Superior temporal gyrus (tissue), 1 donor: ENCODE measurements at regions not wholly inside any gene's neighbourhood (a gene's known extent, or its start where the extent isn't known, plus 50 kb on each side); places are given as distances from the start of the nearest gene placed in this dataset.
A peak's percentile ranks its signal among the peaks of the same experiment; 100 is the strongest.
"Not testable (repeated sequence)": the region's sequence is repeated elsewhere in the genome, so short reads cannot be mapped to it uniquely, and the experiment has no call there.

ENCODE experiments used
- DNase-seq: peaks from one replicate; pipeline ENCODE4 v3.0.0-alpha.2; 2016; ENCODE audit errors: extremely low spot score

GRCh38 chr6:96276305-96276704 is 245.3 kb upstream of the UFL1 start:
- no peak for DNase-seq

DNA sequence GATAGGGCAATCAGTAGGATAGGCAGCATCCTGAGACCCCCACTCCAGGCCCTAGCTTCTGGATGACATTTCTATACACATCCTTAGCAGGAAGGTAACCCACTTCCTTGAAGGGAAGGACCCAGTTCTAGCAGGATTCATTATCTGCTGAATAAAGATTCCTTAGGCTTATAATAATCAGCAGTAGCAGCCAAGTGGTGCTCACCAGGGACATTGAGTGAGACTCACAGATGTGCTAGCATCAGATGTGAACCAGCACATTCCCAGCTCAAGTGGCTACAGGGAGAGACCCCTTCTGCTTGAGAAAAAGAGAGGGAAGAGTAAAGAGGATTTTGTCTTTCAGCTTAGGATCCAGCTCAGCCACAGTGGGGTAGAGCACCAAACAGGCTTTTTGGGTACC is 244.8 kb upstream of the UFL1 start:
- DNase-seq: no peak

DNA sequence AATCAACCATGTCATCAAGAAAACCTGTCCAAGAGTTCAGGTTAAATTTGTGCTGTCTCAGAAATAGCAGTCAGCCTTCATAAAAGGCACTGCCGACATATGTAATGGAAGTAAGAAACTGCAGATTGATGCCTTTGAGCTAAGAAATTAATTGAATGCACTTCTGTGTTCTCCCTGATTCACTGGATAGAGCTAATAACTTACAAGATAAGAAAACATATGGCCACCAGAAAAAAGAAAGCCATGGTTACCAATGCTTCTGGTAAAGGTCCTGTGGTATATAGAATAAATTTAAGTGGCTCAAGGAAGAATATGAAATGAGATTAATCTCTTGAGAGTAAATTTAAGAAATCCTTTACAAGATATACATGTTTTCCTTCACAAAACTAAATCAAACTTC is 242.5 kb upstream of the UFL1 start:
- DNase-seq: no peak

- no peak for DNase-seq
These were observed 235.1 kb upstream of the UFL1 start for GRCh38 chr6:96286503-96286902.

- no peak for DNase-seq
These were observed 222.1 kb upstream of the UFL1 start for GRCh38 chr6:96299525-96299924.

- DNase-seq: no peak
These were observed 220.6 kb upstream of the UFL1 start for GRCh38 chr6:96301023-96301422.

DNA sequence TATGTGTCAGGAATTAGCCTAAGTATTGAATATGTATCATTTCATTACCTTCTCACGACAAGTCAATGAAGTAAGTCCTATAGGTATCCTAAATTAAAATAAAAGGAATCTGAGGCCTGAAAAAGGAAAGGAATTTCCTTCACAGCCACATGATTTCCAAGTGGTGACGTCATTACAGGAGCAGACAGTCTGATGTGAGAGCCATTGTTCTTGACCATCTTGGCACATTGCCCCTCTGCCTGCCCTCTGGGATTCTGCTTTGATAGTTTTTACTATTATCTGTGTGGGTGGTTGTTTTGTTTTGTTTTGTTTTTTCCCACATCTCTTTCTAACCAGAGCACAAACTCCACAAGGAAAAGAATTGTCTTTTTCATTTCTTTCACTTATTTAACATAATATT is 219.8 kb upstream of the UFL1 start:
- peak; percentile 35 for DNase-seq

GRCh38 chr6:96302991-96303390 is 218.6 kb upstream of the UFL1 start:
- no peak for DNase-seq

DNA sequence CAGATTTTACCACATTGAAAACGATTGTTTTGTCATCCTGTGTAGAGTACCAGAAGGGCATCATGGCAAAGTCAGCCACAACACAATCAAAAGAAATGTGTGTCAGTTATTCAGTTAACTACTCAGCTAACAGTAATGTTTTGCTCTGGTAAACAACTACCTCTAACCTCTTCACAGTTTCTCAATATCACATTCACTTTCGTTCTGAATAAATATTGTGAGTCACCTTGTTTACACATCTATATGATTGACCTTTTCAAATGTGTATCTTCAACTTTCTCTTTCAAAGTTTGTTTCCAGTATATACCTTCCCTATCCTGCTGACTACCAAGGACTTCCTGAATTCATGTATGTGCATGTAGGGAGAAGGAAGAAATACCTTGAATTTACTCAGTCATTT is 216.6 kb upstream of the UFL1 start:
- DNase-seq: no peak

GRCh38 chr6:96330884-96331283 is 190.7 kb upstream of the UFL1 start:
- DNase-seq: peak; percentile 39

- DNase-seq: no peak
These were observed 181.4 kb upstream of the UFL1 start for GRCh38 chr6:96340164-96340563.

DNA sequence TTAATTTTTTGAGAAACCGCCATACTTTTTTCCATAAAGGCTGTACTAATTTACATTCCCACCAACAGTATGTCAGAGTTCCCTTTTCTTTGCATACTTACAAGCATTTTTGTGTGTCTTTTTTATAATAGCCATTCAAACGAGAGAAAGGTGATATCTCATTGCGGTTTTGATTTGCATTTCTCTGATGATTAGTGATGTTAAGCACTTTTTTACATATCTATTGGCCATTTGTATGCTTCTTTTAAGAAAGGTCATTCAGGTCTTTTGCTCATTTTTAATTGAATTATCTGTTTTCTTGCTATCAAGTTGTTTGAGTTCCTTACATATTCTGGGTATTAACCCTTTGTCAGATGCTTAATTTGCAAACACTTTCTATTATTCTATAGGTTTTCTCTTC is 176.1 kb upstream of the UFL1 start:
- DNase-seq: no peak

GRCh38 chr6:96381246-96381645 is 140.4 kb upstream of the UFL1 start:
- DNase-seq: no peak

GRCh38 chr6:96391776-96392360 is 129.7 kb upstream of the UFL1 start:
- peak; percentile 73 for DNase-seq

- peak; percentile 45 for DNase-seq
These were observed 126.9 kb upstream of the UFL1 start for GRCh38 chr6:96394727-96395126.

GRCh38 chr6:96410467-96410866 is 111.1 kb upstream of the UFL1 start:
- no peak for DNase-seq

DNA sequence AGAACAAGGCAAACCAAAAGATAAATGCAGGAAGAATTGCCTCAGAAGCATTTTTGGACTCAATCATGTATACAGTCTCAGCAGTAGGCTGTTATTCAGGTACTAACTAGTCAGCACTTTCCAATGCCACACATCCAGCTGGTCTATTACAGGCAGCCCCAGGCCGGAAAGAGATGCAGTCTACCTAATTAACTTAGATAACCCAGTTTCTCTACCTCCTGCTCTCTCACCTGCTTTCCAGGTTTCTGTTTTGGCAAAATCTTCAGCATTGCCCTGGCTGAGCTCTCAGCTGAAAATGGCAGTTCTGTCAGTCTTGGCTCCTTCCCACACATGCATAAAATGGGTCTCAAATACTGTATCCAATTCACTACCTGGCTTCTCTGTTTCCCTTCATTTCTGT is 101.3 kb upstream of the UFL1 start:
- no peak for DNase-seq

- DNase-seq: no peak
These were observed 87.7 kb upstream of the UFL1 start for GRCh38 chr6:96433950-96434349.

- DNase-seq: no peak
These were observed 85.2 kb upstream of the UFL1 start for GRCh38 chr6:96436398-96436797.

DNA sequence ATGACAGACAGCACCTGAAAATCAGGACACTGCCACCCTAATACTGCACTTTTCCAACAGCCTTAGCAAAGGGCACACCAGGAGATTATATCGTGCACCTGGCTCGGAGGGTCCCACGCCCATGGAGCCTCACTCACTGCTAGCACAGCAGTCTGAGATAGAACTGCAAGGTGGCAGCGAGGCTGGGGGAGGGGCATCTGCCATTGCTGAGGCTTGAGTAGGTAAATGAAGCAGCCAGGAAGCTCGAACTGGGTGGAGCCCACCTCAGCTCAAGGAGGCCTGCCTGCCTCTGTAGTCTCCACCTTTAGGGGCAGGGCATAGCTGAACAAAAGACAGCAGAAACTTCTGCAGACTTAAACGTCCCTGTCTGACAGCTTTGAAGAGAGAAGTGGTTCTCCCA is 84.4 kb upstream of the UFL1 start:
- not testable (repeated sequence) for DNase-seq

- no peak for DNase-seq
These were observed 71.4 kb upstream of the UFL1 start for GRCh38 chr6:96450082-96450769.

- DNase-seq: no peak
These were observed 70.9 kb upstream of the UFL1 start for GRCh38 chr6:96450770-96451130.

DNA sequence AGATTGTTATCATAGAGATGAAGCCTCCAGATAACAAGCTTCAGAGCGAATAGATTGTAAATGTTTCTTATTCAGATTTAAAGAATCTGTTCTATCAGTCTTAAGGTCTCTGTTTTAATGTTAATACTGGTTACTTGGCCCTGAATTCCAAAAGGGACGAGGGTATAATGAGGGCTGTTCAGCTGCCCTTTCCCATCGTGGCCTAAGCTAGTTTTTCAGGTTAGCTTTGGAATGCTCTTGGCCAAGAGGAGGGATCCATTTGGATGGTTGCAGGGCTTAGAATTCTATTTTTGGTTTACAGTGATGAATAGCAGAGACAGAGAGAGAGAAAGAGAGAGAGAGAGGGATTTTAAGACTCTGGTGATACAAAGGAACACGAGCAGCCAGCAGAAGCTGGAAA is 62.8 kb upstream of the UFL1 start:
- no peak for DNase-seq
